ENCODE measurements at regions not wholly inside any gene's neighbourhood (a gene's known extent, or its start where the extent isn't known, plus 50 kb on each side); places are given as distances from the start of the nearest gene placed in this dataset.

- DNase-seq (no peak), ATAC-seq (no peak)
- Histone ChIP-seq H3K27ac (no peak overlapping the region), H3K27me3 (no peaks in the 10 kb centered on the region), H3K4me1 (peaks cover 0 to 15% (median 7%) of the 10 kb centered on the region in 9 donors), H3K9me3 (no peaks in the 10 kb centered on the region), H3K4me3 (no peak overlapping the region), H3K36me3 (no peaks in the 10 kb centered on the region)
- intact Hi-C loops (cut with DNase I), result no loop called here
- TF ChIP-seq CTCF (IDR thresholded peaks at IDR 0.05), result no peak
- WGBS, 2 donors, result 93 to 94% methylated on average over 5 of the region's 5 CpGs
Measured at GRCh38 chr12:105610459-105610858, 280.0 kb downstream of the C12orf75 start.

- TF ChIP-seq CTCF (IDR thresholded peaks at IDR 0.05), result no peak
- peak in 4 of 8 donors; percentile 13 to 55 (median 30) for ATAC-seq
- 21 to 37% methylated on average over 3 of the region's 3 CpGs for WGBS, 2 donors
Measured at GRCh38 chr12:105611340-105611739, 280.8 kb downstream of the C12orf75 start.

DNA sequence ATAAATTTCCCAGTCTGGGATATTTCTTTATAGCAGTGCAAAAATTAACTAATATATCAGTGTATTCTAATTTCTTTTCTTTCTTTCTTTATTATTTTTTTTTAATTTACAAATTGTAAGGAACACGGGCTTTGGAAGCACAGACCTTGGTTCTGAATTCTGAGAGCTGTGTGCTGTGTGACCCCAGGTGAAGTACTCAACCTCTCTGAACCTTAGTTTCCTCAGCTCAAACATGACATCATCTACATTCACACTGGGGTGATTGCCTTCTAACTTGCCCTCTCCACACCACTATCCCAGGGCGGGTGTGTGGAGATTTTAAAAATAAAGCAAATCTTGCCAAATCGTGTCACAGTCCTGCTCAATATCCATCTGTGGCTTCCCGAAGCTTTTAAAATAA, 282.8 kb downstream of the C12orf75 start:
- Histone ChIP-seq H3K27me3 (no peaks in the 10 kb centered on the region), H3K27ac (no peak overlapping the region), H3K4me3 (no peak overlapping the region), H3K4me1 (peaks cover 0 to 15% (median 7%) of the 10 kb centered on the region in 9 donors), H3K36me3 (no peaks in the 10 kb centered on the region), H3K9me3 (no peaks in the 10 kb centered on the region)
- DNase-seq, result no peak
- WGBS, 2 donors, result 93 to 95% methylated on average over 4 of the region's 4 CpGs
- intact Hi-C loops (cut with DNase I), result no loop called here
- no peak for TF ChIP-seq CTCF (IDR thresholded peaks at IDR 0.05)
- ATAC-seq, result no peak

More at GRCh38 chr12:105611340-105611739, 280.8 kb downstream of the C12orf75 start:
- Histone ChIP-seq H3K9me3 (no peaks in the 10 kb centered on the region), H3K4me1 (peaks cover 0 to 15% (median 7%) of the 10 kb centered on the region in 9 donors), H3K36me3 (no peaks in the 10 kb centered on the region), H3K4me3 (no peak overlapping the region), H3K27me3 (no peaks in the 10 kb centered on the region), H3K27ac (no peak overlapping the region)
- no peak for DNase-seq
- intact Hi-C loops (cut with DNase I), result no loop called here

DNA sequence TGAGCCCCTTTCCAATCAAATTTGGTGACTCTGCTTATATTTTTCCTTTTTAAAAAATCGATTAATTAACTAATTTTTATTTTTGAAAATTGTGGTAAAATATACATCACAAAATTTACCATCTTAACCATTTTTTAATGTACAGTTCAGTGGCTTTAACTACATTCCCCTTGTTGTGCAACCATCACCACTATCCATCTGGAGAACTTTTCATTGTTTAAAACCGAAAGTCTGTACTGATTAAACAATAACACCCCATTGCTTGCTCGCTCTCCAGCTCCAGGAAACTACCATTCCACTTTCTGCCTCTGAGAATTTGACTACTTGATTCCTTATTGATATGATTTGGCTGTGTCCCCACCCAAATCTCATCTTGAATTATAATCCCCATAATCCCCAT, 283.4 kb downstream of the C12orf75 start:
- no peaks in the 10 kb centered on the region for H3K9me3 ChIP-seq
- 76 to 83% methylated on average over 3 of the region's 3 CpGs for WGBS, 2 donors
- ATAC-seq, result no peak
- no peak overlapping the region for H3K4me3 ChIP-seq
- no peak for DNase-seq
- H3K4me1 ChIP-seq, result peaks cover 0 to 15% (median 7%) of the 10 kb centered on the region in 9 donors
- no peaks in the 10 kb centered on the region for H3K27me3 ChIP-seq
- no peak overlapping the region for H3K27ac ChIP-seq
- TF ChIP-seq CTCF (IDR thresholded peaks at IDR 0.05), result no peak
- H3K36me3 ChIP-seq, result no peaks in the 10 kb centered on the region
- intact Hi-C loops (cut with DNase I), result no loop called here

Data from heart right ventricle (tissue), 16 donors.